GM19452 (cell line): ENCODE measurements at regions not wholly inside any gene's neighbourhood (a gene's known extent, or its start where the extent isn't known, plus 50 kb on each side); places are given as distances from the start of the nearest gene placed in this dataset.

Source experiments
- ATAC-seq: cut with Tn5 transposase; IDR thresholded peaks from one replicate; pipeline ENCODE4 v1.9.1; 2021; ENCODE audit not compliant: unreplicated experiment

- ATAC-seq = no peak
These were observed 79.7 kb upstream of the APCDD1 start for GRCh38 chr18:10374636-10375293.

DNA sequence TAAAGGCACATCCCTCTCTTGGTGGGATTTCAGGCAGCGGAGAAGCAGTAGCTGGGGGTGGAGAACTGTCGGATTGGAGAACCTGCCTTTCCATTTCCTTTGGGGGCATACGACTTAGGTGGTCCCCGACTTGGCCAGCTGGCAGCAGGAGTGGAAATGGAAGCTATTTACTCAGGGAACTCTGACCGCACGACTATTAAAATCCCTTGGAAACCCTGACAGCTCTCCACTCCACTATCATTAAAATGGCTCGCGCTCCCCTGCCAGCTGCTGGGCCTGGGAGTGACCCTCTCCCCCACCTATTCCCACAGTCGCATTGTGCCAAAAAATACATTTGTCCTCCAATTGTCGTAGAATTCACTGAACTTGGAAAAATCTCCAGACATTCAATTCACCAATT is 77.7 kb upstream of the APCDD1 start:
- no peak for ATAC-seq

DNA sequence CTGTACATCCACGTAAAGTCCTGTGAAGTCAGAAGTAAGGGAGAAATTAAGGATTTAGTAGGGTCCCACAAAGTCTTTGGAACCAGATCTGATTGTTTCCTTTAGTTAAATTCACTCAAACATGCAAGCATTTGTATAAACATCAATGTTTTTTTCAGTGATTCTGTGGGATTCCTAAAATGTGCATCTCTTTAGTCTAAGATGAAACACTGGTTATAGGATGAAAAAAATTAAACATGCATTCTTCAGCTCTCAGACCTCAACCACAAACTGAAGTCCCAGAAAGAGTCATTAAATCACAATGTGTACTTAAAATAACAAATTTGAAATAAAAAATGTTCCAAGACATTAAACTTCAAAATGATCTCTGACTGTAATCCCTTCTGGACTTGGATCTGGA is 76.5 kb upstream of the APCDD1 start:
- no peak for ATAC-seq

DNA sequence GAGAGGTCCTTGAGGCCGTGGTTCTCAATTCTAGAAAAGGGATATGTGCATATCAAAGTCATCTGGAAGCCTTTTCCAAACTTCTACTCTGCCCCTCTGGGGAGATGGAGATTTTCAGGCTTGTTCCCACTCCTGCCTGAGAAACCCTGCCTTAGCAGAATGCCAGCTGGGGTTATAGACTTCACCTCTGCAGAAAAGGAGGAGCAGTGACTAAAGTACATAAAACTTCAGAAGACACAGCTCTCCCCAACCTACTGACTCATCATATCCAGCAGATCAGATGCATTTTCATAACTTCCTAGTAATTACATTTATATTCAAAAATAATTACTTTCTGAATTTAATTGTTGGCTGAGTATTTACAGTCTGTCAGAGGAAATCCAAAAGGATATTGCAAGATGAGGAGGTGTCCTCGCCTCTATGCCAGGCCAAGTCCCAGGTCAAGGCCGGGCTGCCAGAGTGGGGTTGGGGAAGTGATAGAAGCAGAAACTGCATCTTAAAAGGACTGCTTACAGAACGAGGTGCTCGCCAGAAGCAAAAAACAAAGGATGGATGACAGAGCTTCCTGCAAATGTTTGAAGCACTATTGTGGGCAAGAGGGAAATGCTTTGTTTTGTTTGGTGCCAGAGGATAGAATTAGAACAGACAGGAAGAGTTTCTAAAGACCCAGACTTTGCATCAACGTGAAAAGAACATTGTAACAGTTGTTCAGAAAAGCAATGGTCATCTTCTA is 75.6 kb upstream of the APCDD1 start:
- ATAC-seq = no peak

GRCh38 chr18:10379522-10379921 is 74.9 kb upstream of the APCDD1 start:
- ATAC-seq = no peak

- ATAC-seq = no peak
These were observed 72.9 kb upstream of the APCDD1 start for GRCh38 chr18:10381516-10381915.

- ATAC-seq = no peak
These were observed 72.5 kb upstream of the APCDD1 start for GRCh38 chr18:10381951-10382350.

- no peak for ATAC-seq
These were observed 68.4 kb upstream of the APCDD1 start for GRCh38 chr18:10386049-10386448.

GRCh38 chr18:10386956-10387355 is 67.5 kb upstream of the APCDD1 start:
- no peak for ATAC-seq

DNA sequence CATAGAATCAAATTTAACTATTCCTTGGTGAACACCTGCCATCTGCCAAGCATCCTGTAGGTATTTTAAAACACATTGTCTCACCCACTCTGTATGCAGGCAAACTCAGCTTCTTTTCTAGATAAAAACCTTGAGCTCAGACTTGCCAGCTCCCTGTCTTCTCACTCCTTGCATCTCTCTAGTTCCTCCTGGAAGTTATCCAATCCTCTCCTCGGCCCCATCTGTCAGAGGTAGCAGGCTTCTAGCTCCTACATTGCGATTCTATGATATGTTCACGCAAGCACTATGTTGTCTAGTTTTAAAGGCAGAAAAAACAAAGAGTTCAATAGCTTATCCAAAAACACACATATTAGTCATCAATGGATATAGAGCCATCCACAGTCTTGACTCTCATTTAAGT is 67.0 kb upstream of the APCDD1 start:
- no peak for ATAC-seq

GRCh38 chr18:10388373-10388772 is 66.1 kb upstream of the APCDD1 start:
- ATAC-seq = no peak

GRCh38 chr18:10391506-10391905 is 62.9 kb upstream of the APCDD1 start:
- ATAC-seq = peak; percentile 80

GRCh38 chr18:10397004-10397403 is 57.4 kb upstream of the APCDD1 start:
- no peak for ATAC-seq

- ATAC-seq = no peak
These were observed 55.9 kb upstream of the APCDD1 start for GRCh38 chr18:10398571-10398970.

DNA sequence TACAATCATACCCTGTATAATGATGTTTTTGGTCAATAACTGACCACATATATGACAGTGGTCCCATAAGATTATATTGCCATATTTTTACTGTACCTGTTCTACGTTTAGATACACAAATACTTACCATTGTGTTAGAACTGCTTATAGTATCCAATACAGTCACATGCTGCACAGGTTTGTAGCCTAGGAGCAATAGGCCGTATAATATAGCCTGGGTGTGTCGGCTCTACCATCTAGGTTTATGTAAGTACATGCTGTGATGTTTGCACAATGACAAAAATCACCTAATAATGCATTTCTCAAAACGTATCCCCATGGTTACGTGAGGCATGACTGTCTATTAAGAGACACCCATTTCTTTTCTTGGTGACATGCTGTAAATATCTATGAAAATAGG is 55.0 kb upstream of the APCDD1 start:
- no peak for ATAC-seq

DNA sequence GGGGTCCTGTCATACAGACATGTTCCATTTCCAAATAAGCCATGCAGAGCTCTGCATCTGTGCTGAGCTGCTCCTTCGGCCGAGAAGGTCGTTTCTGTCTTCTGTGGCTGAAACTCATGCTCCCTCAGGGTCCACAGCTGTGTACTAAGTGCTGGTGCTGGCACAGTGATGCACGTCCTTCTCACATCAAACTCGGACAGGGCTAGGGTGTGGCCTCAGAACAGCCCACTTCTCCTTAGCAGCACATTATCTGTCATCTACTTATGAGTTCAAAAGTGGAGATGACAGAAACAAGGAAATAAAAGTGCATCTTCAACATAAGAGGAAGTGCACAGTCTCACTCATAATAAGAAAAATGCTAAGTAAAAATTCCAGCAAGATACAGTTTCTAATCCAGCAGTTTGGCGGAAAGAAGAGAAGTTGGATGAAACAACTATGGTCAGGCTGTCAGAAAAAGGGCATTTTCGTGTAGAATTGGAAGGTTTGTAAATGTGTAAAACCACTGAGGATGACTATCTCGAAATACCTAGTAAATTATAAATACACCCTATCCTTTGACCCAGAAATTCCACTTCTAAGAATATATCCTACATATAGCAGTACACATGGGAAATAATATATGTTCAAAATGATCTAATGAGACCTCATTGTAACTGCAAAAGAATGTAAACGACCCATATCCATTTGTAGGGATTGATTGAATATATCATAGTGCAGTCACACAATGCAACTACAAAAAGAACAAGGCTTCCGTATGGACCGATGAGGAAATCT is 53.7 kb upstream of the APCDD1 start:
- no peak for ATAC-seq

DNA sequence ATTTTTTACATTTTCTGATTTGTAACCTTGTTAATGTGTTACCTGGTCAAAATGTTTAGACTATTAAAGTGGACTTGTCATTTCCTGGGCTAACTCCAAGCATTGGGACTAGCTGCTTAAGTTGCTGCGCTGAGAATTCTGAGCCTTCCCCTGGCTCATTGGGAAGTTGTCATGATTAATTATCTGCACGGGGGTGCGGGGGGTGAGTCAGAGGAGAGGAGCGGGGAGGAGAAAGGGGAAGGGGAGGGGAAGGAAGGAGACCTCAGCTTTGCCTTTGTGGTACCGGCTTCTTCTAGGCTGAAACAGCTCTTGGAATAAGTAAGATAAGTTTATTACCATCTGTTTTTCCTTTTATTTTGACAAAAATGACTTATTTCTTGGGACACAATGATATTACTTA is 52.9 kb upstream of the APCDD1 start:
- ATAC-seq = no peak

GRCh38 chr18:10401930-10402329 is 52.5 kb upstream of the APCDD1 start:
- ATAC-seq = no peak

DNA sequence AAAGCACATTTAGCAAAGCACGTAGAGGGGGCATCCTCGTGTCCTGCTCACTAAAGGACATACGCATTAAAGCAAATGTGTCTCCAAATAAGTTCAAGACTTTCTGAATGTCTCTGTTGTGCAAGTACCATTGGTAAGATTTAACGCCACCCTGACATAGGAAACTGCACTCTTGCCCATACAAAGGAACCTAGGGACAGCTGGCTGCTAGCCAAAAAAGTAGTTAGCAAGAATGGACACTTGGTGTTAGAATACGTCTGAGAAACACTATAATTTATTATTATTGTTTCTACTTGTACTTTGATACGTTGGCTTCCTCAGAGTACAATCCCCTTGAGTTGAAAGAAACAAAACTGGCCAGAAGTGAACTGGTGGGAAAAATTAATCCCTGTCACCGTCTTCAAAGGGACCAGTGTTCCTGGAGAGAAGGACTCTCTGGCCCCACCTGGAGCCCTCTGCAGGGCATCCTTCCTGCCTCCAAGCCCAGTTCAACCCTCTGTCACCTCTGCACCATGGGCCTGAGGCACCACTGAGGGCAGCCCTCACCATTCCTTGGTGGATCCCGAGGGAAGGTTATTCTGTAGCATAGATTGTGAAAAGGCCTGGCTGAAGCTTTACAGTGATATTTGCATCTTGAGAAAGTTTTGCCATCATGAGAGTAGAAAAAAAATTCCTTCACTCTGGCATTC is 51.4 kb upstream of the APCDD1 start:
- ATAC-seq = no peak

DNA sequence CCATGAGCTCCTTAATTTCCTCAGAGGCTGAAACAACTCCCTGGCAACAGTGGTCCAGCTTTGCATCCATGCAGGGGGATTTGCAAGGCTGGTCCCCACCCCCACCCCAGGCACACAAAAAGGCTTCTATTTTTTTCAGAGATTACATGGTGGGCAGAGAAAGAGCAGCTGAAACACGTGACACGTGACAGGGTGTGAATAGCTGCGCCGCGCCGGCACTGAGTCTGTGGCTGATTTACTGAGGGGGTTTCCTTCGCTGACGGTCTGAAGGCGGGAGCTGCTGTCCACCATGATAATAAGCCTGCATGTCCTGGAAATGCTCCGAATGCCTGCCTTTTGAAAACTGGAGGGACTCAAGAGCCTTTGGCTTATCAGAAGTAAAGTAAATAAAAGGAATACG is 50.7 kb upstream of the APCDD1 start:
- no peak for ATAC-seq

- no peak for ATAC-seq
These were observed 50.3 kb upstream of the APCDD1 start for GRCh38 chr18:10404168-10404567.
